ENCODE measurements at regions not wholly inside any gene's neighbourhood (a gene's known extent, or its start where the extent isn't known, plus 50 kb on each side); places are given as distances from the start of the nearest gene placed in this dataset.
A peak's percentile ranks its signal among the peaks of the same experiment; 100 is the strongest.

DNA sequence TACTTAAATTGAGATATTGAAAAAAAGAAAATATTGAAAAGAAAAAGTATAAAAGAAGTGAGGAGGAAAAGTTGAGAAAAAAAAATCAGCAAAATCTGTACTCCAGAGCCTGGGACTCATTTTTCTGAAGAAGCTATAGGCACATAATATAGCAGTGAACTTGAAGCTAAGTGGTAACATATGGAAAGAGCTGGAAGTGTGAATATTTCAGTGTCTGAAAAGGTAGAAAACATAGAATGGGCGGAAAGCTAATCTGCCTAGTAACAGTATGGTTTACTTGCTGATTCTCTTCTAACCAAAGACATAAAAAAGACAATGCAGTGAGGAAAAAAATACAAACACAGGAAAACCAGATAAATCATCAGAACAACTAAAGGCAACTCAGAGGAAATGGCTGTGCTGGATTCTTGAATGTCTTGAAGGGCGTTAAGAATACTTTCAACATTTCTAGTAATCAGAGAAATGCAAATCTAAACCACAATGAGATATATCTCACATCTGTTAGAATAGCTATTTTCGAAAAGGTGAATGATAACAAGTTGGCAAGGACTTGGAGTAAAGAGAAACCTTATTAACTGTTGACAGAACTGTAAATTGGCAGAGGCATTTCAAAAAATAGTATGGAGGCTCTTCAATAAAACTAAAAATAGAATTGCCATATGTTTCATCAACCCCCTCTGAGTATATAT, 784.6 kb downstream of the LRFN5 start:
- H3K27me3 ChIP-seq (ENCODE audit: control insufficient read depth in 3 of 3, insufficient read depth in 3 of 3, low read length in 3 of 3) = no peaks in the 10 kb centered on the region
- FAIRE-seq (no peak), DNase-seq (no peak)
- no peaks in the 10 kb centered on the region for H3K36me3 ChIP-seq (ENCODE audit: control insufficient read depth in 3 of 3, insufficient read depth in 2 of 3, low read depth in 1 of 3, low read length in 3 of 3)
- 47 to 57% (median 56%) methylated on average over 3 of the region's 3 CpGs for WGBS, 3 donors
- H3K4me3 ChIP-seq (ENCODE audit: low read depth in 1 of 3, low read length in 3 of 3) = no peak overlapping the region
- no peaks in the 10 kb centered on the region for H3K4me1 ChIP-seq (ENCODE audit: control insufficient read depth in 3 of 3, insufficient read depth in 2 of 3, low read depth in 1 of 3, low read length in 2 of 3)
- H3K27ac ChIP-seq (ENCODE audit: low read depth in 1 of 3, low read length in 2 of 3) = no peak overlapping the region
- no peaks in the 10 kb centered on the region for H3K9me3 ChIP-seq (ENCODE audit: control insufficient read depth in 2 of 2, insufficient read depth in 1 of 2, low read depth in 1 of 2, low read length in 1 of 2)

- Histone ChIP-seq H3K36me3 (ENCODE audit: control insufficient read depth in 3 of 3, insufficient read depth in 2 of 3, low read depth in 1 of 3, low read length in 3 of 3) (no peaks in the 10 kb centered on the region), H3K4me1 (ENCODE audit: control insufficient read depth in 3 of 3, insufficient read depth in 2 of 3, low read depth in 1 of 3, low read length in 2 of 3) (no peaks in the 10 kb centered on the region), H3K4me3 (ENCODE audit: low read depth in 1 of 3, low read length in 3 of 3) (no peak overlapping the region), H3K27ac (ENCODE audit: low read depth in 1 of 3, low read length in 2 of 3) (no peak overlapping the region), H3K27me3 (ENCODE audit: control insufficient read depth in 3 of 3, insufficient read depth in 3 of 3, low read length in 3 of 3) (no peaks in the 10 kb centered on the region), H3K9me3 (ENCODE audit: control insufficient read depth in 2 of 2, insufficient read depth in 1 of 2, low read depth in 1 of 2, low read length in 1 of 2) (no peaks in the 10 kb centered on the region)
- 67 to 87% (median 82%) methylated on average over 4 of the region's 4 CpGs for WGBS, 3 donors
- DNase-seq = no peak
- no peak for FAIRE-seq
Measured at GRCh38 chr14:42378880-42379279, 772.2 kb downstream of the LRFN5 start.

GRCh38 chr14:42378274-42378673, 771.6 kb downstream of the LRFN5 start:
- no peaks in the 10 kb centered on the region for H3K27me3 ChIP-seq (ENCODE audit: control insufficient read depth in 3 of 3, insufficient read depth in 3 of 3, low read length in 3 of 3)
- no peaks in the 10 kb centered on the region for H3K36me3 ChIP-seq (ENCODE audit: control insufficient read depth in 3 of 3, insufficient read depth in 2 of 3, low read depth in 1 of 3, low read length in 3 of 3)
- H3K4me1 ChIP-seq (ENCODE audit: control insufficient read depth in 3 of 3, insufficient read depth in 2 of 3, low read depth in 1 of 3, low read length in 2 of 3) = no peaks in the 10 kb centered on the region
- H3K9me3 ChIP-seq (ENCODE audit: control insufficient read depth in 2 of 2, insufficient read depth in 1 of 2, low read depth in 1 of 2, low read length in 1 of 2) = no peaks in the 10 kb centered on the region
- DNase-seq (no peak), FAIRE-seq (no peak)
- H3K4me3 ChIP-seq (ENCODE audit: low read depth in 1 of 3, low read length in 3 of 3) = no peak overlapping the region
- H3K27ac ChIP-seq (ENCODE audit: low read depth in 1 of 3, low read length in 2 of 3) = no peak overlapping the region
- WGBS, 3 donors = 73 to 87% (median 80%) methylated on average over 3 of the region's 3 CpGs

DNA sequence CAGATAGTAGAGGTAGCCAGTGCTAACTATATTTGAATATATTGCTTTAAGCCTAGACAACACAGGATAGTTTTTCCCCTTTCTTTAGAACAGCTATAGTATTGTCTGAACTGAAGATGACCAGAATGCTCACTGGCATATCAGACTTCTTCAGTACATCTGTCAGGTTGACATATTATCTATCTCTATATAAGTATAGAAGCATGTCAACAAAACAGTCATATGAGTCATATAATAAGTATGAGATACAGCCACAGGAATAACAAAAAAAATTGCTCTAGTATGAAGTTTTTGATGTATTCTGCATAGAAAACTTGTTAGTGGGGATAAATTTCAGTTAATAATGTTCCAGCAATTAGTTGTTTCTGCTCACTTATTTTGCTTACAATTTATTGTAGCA, 767.7 kb downstream of the LRFN5 start:
- H3K27me3 ChIP-seq (ENCODE audit: control insufficient read depth in 3 of 3, insufficient read depth in 3 of 3, low read length in 3 of 3) = no peaks in the 10 kb centered on the region
- DNase-seq (no peak), FAIRE-seq (no peak)
- H3K4me1 ChIP-seq (ENCODE audit: control insufficient read depth in 3 of 3, insufficient read depth in 2 of 3, low read depth in 1 of 3, low read length in 2 of 3) = no peaks in the 10 kb centered on the region
- H3K9me3 ChIP-seq (ENCODE audit: control insufficient read depth in 2 of 2, insufficient read depth in 1 of 2, low read depth in 1 of 2, low read length in 1 of 2) = no peaks in the 10 kb centered on the region
- no peak overlapping the region for H3K4me3 ChIP-seq (ENCODE audit: low read depth in 1 of 3, low read length in 3 of 3)
- no peak overlapping the region for H3K27ac ChIP-seq (ENCODE audit: low read depth in 1 of 3, low read length in 2 of 3)
- H3K36me3 ChIP-seq (ENCODE audit: control insufficient read depth in 3 of 3, insufficient read depth in 2 of 3, low read depth in 1 of 3, low read length in 3 of 3) = no peaks in the 10 kb centered on the region

DNA sequence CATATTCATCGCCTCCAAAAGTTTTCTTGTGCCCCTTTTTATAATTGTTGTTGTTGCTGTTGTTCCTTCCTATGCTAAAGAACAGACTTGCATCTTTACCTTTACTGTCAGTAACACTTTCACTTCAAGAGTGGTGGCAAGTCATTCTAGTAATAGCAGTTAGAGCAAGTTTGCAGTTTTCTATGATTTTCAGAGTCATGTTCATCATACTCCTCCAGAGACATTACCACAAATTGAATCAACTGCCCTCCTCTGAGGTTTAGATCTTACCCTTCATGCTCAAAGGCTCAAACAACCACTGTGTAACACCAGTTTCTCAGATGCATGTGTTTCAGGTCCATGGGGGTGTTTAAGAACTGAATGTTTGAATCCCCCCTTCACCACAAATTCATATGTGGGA, 763.4 kb downstream of the LRFN5 start:
- Histone ChIP-seq H3K4me3 (ENCODE audit: low read depth in 1 of 3, low read length in 3 of 3) (no peak overlapping the region), H3K4me1 (ENCODE audit: control insufficient read depth in 3 of 3, insufficient read depth in 2 of 3, low read depth in 1 of 3, low read length in 2 of 3) (no peaks in the 10 kb centered on the region), H3K27ac (ENCODE audit: low read depth in 1 of 3, low read length in 2 of 3) (no peak overlapping the region), H3K27me3 (ENCODE audit: control insufficient read depth in 3 of 3, insufficient read depth in 3 of 3, low read length in 3 of 3) (no peaks in the 10 kb centered on the region), H3K36me3 (ENCODE audit: control insufficient read depth in 3 of 3, insufficient read depth in 2 of 3, low read depth in 1 of 3, low read length in 3 of 3) (no peaks in the 10 kb centered on the region), H3K9me3 (ENCODE audit: control insufficient read depth in 2 of 2, insufficient read depth in 1 of 2, low read depth in 1 of 2, low read length in 1 of 2) (no peaks in the 10 kb centered on the region)
- DNase-seq (no peak), FAIRE-seq (no peak)
- 79 to 83% (median 80%) methylated on average over 1 of the region's 1 CpG for WGBS, 3 donors

DNA sequence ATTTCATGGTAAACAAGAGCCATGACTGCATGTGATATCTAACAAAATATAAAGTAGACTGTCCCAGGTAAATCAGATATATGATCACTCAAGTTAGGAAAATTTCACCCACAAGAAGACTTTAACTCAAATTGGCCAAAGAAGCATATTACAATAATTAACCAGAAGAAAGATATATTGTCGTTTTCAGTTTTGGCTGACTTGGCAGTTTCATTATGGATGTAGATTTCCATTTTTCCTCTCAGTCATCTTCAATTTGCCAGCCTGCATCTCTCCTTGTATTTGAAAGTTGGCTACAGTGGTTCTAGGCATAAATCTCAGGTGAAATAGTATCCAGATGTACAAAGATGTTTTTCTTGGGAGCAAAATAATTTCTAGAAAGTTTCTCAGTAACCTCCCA, 761.6 kb downstream of the LRFN5 start:
- Histone ChIP-seq H3K4me3 (ENCODE audit: low read depth in 1 of 3, low read length in 3 of 3) (no peak overlapping the region), H3K4me1 (ENCODE audit: control insufficient read depth in 3 of 3, insufficient read depth in 2 of 3, low read depth in 1 of 3, low read length in 2 of 3) (no peaks in the 10 kb centered on the region), H3K27me3 (ENCODE audit: control insufficient read depth in 3 of 3, insufficient read depth in 3 of 3, low read length in 3 of 3) (no peaks in the 10 kb centered on the region), H3K9me3 (ENCODE audit: control insufficient read depth in 2 of 2, insufficient read depth in 1 of 2, low read depth in 1 of 2, low read length in 1 of 2) (no peaks in the 10 kb centered on the region), H3K36me3 (ENCODE audit: control insufficient read depth in 3 of 3, insufficient read depth in 2 of 3, low read depth in 1 of 3, low read length in 3 of 3) (no peaks in the 10 kb centered on the region), H3K27ac (ENCODE audit: low read depth in 1 of 3, low read length in 2 of 3) (no peak overlapping the region)
- DNase-seq (no peak), FAIRE-seq (no peak)
- WGBS, 3 donors = 62 to 73% (median 69%) methylated on average over 1 of the region's 1 CpG

- peak; percentile 26 for FAIRE-seq
- WGBS, 3 donors = 58 to 60% (median 60%) methylated on average over 2 of the region's 2 CpGs
Measured at GRCh38 chr14:42353315-42353714, 746.6 kb downstream of the LRFN5 start.

GRCh38 chr14:42335918-42336317, 729.2 kb downstream of the LRFN5 start:
- H3K4me3 ChIP-seq (ENCODE audit: low read depth in 1 of 3, low read length in 3 of 3) = no peak overlapping the region
- FAIRE-seq (no peak), DNase-seq (no peak)
- peaks cover 0 to 2% of the 10 kb centered on the region in 2 donors for H3K9me3 ChIP-seq (ENCODE audit: control insufficient read depth in 2 of 2, insufficient read depth in 1 of 2, low read depth in 1 of 2, low read length in 1 of 2)
- 29 to 48% (median 34%) methylated on average over 1 of the region's 1 CpG for WGBS, 3 donors
- H3K27me3 ChIP-seq (ENCODE audit: control insufficient read depth in 3 of 3, insufficient read depth in 3 of 3, low read length in 3 of 3) = no peaks in the 10 kb centered on the region
- H3K36me3 ChIP-seq (ENCODE audit: control insufficient read depth in 3 of 3, insufficient read depth in 2 of 3, low read depth in 1 of 3, low read length in 3 of 3) = no peaks in the 10 kb centered on the region
- no peaks in the 10 kb centered on the region for H3K4me1 ChIP-seq (ENCODE audit: control insufficient read depth in 3 of 3, insufficient read depth in 2 of 3, low read depth in 1 of 3, low read length in 2 of 3)
- H3K27ac ChIP-seq (ENCODE audit: low read depth in 1 of 3, low read length in 2 of 3) = no peak overlapping the region

More at GRCh38 chr14:42353315-42353714, 746.6 kb downstream of the LRFN5 start:
- no peaks in the 10 kb centered on the region for H3K9me3 ChIP-seq (ENCODE audit: control insufficient read depth in 2 of 2, insufficient read depth in 1 of 2, low read depth in 1 of 2, low read length in 1 of 2)
- H3K4me1 ChIP-seq (ENCODE audit: control insufficient read depth in 3 of 3, insufficient read depth in 2 of 3, low read depth in 1 of 3, low read length in 2 of 3) = no peaks in the 10 kb centered on the region
- H3K4me3 ChIP-seq (ENCODE audit: low read depth in 1 of 3, low read length in 3 of 3) = no peak overlapping the region
- DNase-seq = no peak
- H3K36me3 ChIP-seq (ENCODE audit: control insufficient read depth in 3 of 3, insufficient read depth in 2 of 3, low read depth in 1 of 3, low read length in 3 of 3) = no peaks in the 10 kb centered on the region
- H3K27ac ChIP-seq (ENCODE audit: low read depth in 1 of 3, low read length in 2 of 3) = no peak overlapping the region
- no peaks in the 10 kb centered on the region for H3K27me3 ChIP-seq (ENCODE audit: control insufficient read depth in 3 of 3, insufficient read depth in 3 of 3, low read length in 3 of 3)

- WGBS, 3 donors = 78 to 80% (median 80%) methylated on average over 2 of the region's 2 CpGs
- Histone ChIP-seq H3K27me3 (ENCODE audit: control insufficient read depth in 3 of 3, insufficient read depth in 3 of 3, low read length in 3 of 3) (no peaks in the 10 kb centered on the region), H3K9me3 (ENCODE audit: control insufficient read depth in 2 of 2, insufficient read depth in 1 of 2, low read depth in 1 of 2, low read length in 1 of 2) (peaks cover 0 to 2% of the 10 kb centered on the region in 2 donors), H3K4me1 (ENCODE audit: control insufficient read depth in 3 of 3, insufficient read depth in 2 of 3, low read depth in 1 of 3, low read length in 2 of 3) (no peaks in the 10 kb centered on the region), H3K4me3 (ENCODE audit: low read depth in 1 of 3, low read length in 3 of 3) (no peak overlapping the region), H3K36me3 (ENCODE audit: control insufficient read depth in 3 of 3, insufficient read depth in 2 of 3, low read depth in 1 of 3, low read length in 3 of 3) (no peaks in the 10 kb centered on the region), H3K27ac (ENCODE audit: low read depth in 1 of 3, low read length in 2 of 3) (no peak overlapping the region)
- DNase-seq = no peak
- no peak for FAIRE-seq
Measured at GRCh38 chr14:42334931-42335330, 728.3 kb downstream of the LRFN5 start.

Measured in small intestine (tissue), 7 donors.